HL-60 (cell line): ENCODE measurements at regions not wholly inside any gene's neighbourhood (a gene's known extent, or its start where the extent isn't known, plus 50 kb on each side); places are given as distances from the start of the nearest gene placed in this dataset.

Experiments used
- DNase-seq, 2 experiments: peaks; one replicate each; pipeline ENCODE4 v3.0.0-alpha.2; 2010 to 2020; ENCODE audit warnings: low read depth in 1 of 2, low spot score in 1 of 2
- H3K27ac ChIP-seq: fragments of 250-450 bp; sonication (Bioruptor Pico); replicated peaks from 2 replicates; pipeline ENCODE4 v1.5.1; 2020; ENCODE audit warnings: mild to moderate bottlenecking, moderate library complexity
- H3K27me3 ChIP-seq: fragments of 250-450 bp; sonication (Bioruptor Pico); 2 replicates; pipeline ENCODE4 v1.5.1; 2021; ENCODE audit warnings: mild to moderate bottlenecking, moderate library complexity; ENCODE audit not compliant: insufficient read depth, poor library complexity, severe bottlenecking
- H3K4me3 ChIP-seq: replicated peaks from 2 replicates; pipeline ENCODE4 v1.5.1; 2011; ENCODE audit warnings: mild to moderate bottlenecking, control low read depth, low read length; ENCODE audit not compliant: insufficient read depth
- GABPA ChIP-seq: IDR thresholded peaks from 2 replicates; pipeline ENCODE4 v1.6.1; 2012; ENCODE audit warnings: low read depth
- POLR2AphosphoS5 ChIP-seq: IDR thresholded peaks from 2 replicates; pipeline ENCODE4 v1.6.1; 2012; ENCODE audit warnings: low read depth
- REST ChIP-seq: IDR thresholded peaks from 2 replicates; pipeline ENCODE4 v1.6.1; 2012; ENCODE audit warnings: low read depth; ENCODE audit not compliant: insufficient replicate concordance
- SPI1 ChIP-seq: IDR thresholded peaks from 2 replicates; pipeline ENCODE4 v1.6.1; 2012; ENCODE audit warnings: low read depth, mild to moderate bottlenecking, borderline replicate concordance
- TF ChIP-seq, protein P1 (sequence below): IDR thresholded peaks from one replicate; pipeline ENCODE4 v1.5.1; 2011; ENCODE audit warnings: low read length, control low read depth, inconsistent platforms; ENCODE audit not compliant: insufficient read depth

GRCh38 chr2:120819720-120820210 lies 84.1 kb downstream of the GLI2 start:
- no peak overlapping the region for H3K27ac ChIP-seq
- H3K4me3 ChIP-seq: no peak overlapping the region

DNA sequence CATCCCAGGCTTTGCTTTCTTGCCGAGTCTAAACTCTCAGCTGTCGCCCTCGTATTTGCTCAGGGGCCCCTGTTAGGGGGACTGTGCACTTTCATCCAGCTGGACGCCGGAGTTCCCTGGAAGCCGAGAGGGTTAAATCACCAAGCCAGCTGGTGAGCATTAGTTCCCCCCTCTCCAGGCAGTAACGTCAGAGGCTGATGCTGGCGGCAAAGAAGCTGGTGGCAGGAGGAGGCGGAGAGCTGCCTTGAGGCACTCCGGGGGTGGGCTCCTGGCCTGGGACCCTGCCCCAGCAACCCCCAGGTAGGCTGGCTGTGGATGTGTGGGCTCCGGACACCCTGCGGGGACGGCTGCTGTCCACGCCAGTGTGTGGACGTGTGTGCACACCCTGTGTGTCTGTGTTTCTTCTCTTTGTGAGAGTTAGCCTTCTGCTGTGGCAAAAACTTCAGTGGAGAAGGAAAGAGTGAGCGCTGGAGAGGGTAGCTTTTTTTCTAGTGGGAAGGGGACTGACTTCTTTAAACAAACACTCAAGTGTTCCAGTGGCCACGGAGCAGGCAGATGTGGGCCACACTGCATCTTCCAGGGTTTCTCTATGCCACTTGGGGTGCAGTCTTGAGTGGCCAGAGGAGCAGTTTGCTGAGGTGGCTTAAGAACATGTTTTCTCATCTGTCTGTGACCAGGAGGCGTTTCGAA lies 84.7 kb downstream of the GLI2 start:
- Histone ChIP-seq H3K27ac (no peak overlapping the region), H3K27me3 (no peaks in the 10 kb centered on the region), H3K4me3 (no peak overlapping the region)
- DNase-seq: no peak
- TF ChIP-seq POLR2AphosphoS5 (no peak), SPI1 (no peak), GABPA (no peak), REST (no peak)
- TF ChIP-seq, protein P1, sequence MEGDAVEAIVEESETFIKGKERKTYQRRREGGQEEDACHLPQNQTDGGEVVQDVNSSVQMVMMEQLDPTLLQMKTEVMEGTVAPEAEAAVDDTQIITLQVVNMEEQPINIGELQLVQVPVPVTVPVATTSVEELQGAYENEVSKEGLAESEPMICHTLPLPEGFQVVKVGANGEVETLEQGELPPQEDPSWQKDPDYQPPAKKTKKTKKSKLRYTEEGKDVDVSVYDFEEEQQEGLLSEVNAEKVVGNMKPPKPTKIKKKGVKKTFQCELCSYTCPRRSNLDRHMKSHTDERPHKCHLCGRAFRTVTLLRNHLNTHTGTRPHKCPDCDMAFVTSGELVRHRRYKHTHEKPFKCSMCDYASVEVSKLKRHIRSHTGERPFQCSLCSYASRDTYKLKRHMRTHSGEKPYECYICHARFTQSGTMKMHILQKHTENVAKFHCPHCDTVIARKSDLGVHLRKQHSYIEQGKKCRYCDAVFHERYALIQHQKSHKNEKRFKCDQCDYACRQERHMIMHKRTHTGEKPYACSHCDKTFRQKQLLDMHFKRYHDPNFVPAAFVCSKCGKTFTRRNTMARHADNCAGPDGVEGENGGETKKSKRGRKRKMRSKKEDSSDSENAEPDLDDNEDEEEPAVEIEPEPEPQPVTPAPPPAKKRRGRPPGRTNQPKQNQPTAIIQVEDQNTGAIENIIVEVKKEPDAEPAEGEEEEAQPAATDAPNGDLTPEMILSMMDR: no peak

More at GRCh38 chr2:120819720-120820210, 84.1 kb downstream of the GLI2 start:
- H3K27me3 ChIP-seq: no peaks in the 10 kb centered on the region
- DNase-seq: no peak
- TF ChIP-seq GABPA: no peak
- no peak for TF ChIP-seq REST
- no peak for TF ChIP-seq POLR2AphosphoS5
- TF ChIP-seq, protein P1: no peak
- TF ChIP-seq SPI1: no peak

DNA sequence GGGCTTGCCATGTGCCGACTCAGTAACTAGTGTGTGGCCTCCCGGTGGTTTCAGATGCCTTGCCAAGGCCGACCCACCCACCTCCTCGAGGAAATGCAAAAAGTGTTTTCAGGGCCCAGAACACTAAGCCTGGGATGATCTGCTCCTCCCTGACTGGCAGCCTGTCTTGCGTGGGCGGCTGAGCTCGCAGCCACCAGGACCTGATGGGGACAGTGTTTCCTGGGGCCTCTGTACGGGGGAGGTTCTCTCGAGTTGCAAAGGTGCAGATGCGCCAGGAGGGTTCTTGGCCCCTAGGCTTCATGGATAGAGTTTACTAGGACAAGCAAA lies 85.2 kb downstream of the GLI2 start:
- Histone ChIP-seq H3K27me3 (no peaks in the 10 kb centered on the region), H3K27ac (no peak overlapping the region), H3K4me3 (no peak overlapping the region)
- DNase-seq: no peak
- no peak for TF ChIP-seq GABPA
- no peak for TF ChIP-seq SPI1
- TF ChIP-seq, protein P1: no peak
- no peak for TF ChIP-seq POLR2AphosphoS5
- TF ChIP-seq REST: no peak
